GM19455 (cell line): ENCODE measurements at regions not wholly inside any gene's neighbourhood (a gene's known extent, or its start where the extent isn't known, plus 50 kb on each side); places are given as distances from the start of the nearest gene placed in this dataset.
"Not testable (repeated sequence)": the region's sequence is repeated elsewhere in the genome, so short reads cannot be mapped to it uniquely, and the experiment has no call there.

Experiments used
- ATAC-seq: cut with Tn5 transposase; IDR thresholded peaks from one replicate; pipeline ENCODE4 v1.9.1; 2021; ENCODE audit not compliant: unreplicated experiment

DNA sequence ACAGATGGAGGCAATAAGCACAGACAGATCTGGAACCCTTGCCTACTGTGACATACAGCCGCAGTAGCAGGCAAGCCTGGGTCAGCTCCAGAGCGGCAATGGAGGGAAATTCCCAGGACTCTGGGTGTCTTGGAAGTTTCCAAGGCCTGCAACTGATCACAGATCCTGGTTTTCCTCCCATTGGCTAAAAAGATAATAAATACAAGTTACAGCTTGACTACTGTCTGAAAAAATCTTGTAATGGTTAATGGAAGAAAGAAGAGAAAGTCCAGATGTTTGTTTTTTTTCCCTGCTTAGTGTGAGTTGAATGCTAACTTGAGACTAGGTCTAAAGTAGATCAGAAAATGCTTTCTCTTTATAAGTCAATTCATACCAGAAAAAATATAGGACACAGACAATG, 307.6 kb downstream of the ALDH8A1 start:
- no peak for ATAC-seq

- ATAC-seq: peak; percentile 91
These were observed 308.9 kb downstream of the ALDH8A1 start for GRCh38 chr6:134640975-134641429.

DNA sequence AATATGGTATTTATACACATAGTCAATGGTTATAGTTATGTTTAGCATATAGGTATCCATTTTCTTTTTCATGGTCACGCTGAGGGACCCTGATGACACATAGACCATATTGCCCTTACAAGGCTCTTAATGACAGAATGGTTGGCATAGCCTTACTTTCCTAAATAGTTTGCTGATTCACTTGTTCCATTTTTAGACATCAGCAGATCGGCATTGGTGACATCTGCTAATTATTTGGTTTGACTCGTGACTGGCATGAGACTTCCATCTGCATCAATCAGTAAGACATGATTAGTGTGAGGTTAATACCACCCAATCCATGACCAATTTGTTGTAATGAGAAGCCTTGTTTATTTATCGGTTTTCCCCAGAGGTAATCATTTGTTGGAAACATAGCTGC, 309.7 kb downstream of the ALDH8A1 start:
- no peak for ATAC-seq

DNA sequence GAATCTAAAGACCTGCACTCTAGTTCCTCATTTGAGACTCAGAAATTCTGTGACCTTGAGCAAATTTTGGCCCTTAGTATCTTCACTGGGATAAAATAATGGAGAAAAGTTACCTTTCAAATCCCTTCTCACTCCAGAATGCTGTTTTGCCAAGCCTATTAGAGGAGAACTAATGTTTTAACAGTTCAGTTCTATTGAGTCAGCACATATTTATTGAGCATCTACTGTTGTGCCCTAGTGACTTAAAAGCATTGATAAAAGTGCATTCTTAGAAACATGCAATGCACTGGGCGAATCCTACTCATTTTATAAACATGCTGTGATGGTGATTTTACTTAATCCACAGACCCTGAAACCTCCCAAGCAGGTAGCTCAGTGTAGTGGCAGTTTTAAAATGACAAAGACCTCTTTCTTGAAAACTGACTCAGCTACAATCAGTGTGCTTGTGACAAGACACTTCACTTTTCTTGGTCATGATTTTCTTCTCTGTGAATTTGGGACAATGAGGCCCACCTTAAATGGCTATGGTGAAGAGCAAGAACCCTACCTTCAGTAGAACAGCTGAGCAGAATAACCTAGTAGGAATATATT, 312.0 kb downstream of the ALDH8A1 start:
- no peak for ATAC-seq

DNA sequence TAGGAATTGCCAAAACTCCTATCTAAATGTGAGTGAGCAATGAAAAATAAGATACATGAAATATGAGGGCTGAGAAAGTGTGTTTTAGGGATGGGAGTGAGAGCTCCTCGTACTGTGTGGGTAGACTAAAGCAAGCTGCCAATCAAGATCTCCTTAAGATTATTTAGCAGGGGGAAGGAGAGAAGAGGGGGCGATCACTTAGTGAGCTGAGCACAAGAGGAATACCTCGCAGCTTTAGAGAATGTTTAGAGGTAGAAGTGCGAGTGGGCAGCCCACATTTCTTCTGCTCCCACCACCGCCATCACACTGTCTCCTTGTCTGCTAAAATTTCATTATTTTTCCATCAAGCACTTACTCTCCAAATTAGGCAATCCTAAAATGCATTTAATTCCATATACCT, 312.6 kb downstream of the ALDH8A1 start:
- ATAC-seq: no peak

- no peak for ATAC-seq
These were observed 313.6 kb downstream of the ALDH8A1 start for GRCh38 chr6:134636186-134636799.

GRCh38 chr6:134634966-134635365, 314.9 kb downstream of the ALDH8A1 start:
- ATAC-seq: no peak

GRCh38 chr6:134634466-134634865, 315.4 kb downstream of the ALDH8A1 start:
- ATAC-seq: no peak

DNA sequence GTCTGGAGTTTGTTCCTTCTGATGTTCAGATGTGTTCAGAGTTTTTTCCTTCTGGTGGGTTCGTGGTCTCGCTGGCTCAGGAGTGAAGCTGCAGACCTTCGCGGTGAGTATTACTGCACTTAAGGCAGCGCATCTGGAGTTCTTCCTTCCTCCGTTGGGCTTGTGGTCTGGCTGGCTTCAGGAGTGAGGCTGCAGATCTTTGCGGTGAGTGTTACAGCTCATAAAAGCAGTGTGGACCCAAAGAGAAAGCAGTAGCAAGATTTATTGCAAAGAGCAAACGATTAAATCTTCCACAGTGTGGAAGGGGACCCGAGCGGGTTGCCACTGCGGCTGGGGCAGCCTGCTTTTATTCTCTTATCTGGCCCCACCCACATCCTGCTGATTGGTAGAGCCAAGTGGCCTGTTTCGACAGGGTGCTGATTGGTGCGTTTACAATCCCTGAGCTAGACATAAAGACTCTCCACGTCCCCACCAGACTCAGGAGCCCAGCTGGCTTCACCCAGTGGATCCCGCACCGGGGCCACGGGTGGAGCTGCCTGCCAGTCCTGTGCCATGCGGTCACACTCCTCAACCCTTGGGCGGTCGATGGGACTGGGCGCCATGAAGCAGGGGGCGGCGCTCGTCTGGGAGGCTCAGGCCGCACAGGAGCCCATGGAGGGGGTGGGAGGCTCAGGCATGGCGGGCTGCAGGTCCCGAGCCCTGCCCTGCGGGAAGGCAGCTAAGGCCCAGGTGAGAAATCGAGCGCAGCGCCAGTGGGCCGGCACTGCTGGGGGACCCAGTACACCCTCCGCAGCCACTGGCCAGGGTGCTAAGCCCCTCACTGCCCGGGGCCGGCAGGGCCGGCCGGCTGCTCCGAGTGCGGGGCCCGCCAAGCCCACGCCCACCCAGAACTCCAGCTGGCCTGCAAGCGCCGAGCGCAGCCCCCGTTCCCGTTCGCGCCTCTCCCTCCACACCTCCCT, 315.3 kb upstream of the SGK1 start:
- not testable (repeated sequence) for ATAC-seq

DNA sequence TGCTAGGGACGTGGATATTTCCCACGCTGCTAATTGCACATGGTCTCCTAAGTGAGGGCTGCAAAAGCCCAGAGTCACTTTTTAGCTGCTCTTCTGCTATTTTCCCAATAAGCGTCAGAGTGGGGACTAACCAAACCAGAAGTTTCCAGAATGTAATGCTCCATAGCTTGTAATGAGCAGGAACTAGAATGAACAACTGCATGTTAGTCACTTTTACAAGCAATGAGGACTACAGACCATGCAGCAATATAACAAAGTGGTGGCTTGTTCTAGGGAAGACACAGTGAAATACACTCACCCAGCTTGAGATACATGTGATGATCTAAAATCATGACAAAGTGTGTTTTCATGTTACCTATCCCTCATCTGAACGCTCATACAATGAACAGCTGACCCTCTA, 314.1 kb upstream of the SGK1 start:
- ATAC-seq: no peak

DNA sequence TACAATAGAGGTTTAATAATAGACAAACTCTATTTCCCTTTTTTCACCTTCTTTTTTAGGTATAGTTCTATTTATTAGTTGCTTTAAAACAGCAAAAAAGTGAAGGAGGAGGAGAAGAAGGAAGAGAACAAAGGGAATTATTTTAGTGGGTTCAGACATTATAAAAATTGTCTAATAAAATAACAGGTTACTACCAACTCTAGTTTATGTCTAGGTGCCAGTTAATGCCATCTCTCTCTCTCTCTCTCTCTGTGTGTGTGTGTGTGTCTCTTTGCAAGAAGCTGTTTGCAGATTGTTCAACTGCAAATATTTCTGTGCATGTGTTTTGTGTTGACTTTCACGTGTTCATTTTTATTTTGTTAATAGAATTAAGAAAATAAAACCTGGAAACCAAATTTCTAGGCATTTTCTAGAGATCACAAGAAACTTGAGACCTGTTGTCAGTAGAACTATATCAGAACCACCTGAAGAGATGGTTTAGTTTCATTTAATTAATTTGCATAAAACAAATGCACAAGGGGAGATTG, 313.5 kb upstream of the SGK1 start:
- ATAC-seq: no peak

DNA sequence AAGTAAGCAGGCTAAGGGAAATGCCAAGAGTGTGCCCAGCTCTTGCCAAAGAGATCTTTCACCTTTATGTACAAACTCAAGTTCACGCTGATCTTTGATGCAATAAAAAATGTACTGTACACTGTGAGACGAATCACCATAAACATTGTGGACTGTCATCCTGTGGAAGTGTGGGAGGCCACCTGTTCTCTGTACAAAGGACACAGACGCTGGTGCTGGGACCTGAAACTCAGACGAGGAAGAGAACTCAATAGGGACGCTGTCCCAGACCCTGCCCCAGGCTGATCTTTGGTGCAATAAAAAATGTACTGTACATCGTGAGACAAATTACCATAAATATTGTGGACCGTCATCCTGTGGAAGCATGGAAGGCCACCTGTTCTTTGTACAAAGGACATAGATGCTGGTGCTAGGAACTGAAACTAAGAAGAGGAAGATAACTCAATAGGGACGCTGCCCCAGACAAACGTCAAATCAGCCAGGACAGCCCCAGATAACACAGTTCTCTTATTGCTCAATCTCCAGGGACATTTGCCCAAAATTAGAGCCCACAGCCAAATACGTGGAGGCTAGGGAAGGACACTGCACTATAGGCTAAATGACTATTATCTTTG, 312.7 kb upstream of the SGK1 start:
- ATAC-seq: no peak

DNA sequence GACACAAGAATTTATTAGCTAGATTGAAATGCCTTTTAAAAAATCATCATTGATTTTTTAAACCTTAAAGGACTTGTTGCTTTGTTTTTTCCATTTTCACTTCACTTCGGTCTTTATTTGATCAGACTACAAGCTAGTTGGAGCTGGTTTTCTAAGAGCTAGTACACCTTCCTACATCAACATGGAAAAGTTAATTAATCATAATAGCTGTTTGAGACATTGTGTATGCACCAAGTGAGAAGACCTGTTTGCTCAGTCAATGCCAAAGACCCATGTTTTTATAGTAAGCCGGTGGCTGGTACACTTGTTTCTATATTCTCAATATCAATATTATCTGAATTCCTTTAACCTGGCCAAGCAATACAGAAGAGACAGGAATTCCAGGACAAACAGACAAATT, 310.2 kb upstream of the SGK1 start:
- ATAC-seq: no peak

- ATAC-seq: no peak
These were observed 309.8 kb upstream of the SGK1 start for GRCh38 chr6:134627707-134628106.

- no peak for ATAC-seq
These were observed 308.7 kb upstream of the SGK1 start for GRCh38 chr6:134626589-134626988.

GRCh38 chr6:134626086-134626485, 308.2 kb upstream of the SGK1 start:
- ATAC-seq: no peak

GRCh38 chr6:134624781-134625180, 306.9 kb upstream of the SGK1 start:
- ATAC-seq: no peak

DNA sequence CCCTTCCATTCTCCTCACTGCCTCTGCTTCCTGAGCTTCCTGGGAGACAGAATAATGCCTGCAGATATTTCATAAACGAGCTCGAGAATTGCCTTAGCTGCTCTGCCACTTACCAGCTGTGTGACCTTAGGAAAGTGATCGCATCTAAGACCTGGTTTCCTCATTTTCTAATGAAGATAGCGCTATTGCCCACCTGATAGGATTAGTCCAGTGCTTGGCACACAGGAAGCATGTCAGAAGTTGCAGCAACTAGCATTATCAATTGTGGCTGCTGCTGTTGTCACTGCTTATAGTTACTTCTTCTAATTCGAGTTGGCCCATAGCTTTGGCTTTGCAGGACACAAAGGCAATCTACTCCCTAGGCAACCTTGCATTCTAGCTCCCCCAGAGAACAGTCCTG, 305.5 kb upstream of the SGK1 start:
- no peak for ATAC-seq

- ATAC-seq: no peak
These were observed 304.7 kb upstream of the SGK1 start for GRCh38 chr6:134622382-134623173.

DNA sequence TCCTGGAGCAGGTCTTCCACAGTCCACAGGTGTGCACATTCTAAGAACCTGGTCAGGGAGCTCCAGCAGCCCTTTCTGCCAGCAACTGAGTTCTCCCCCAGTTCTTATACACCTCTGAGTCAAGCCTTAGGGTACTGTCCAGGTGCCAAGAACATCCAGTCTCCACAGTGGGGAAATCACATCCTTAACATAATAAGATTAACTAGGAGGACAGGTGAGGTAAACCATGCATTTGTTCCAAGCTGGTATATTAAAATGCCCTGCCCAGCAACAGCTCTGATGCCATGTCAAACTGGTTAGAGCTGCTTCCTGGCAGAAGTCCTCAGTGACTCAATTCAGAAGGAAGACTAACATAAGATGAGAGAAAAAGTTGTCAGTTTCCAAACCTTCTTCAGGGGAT, 303.9 kb upstream of the SGK1 start:
- no peak for ATAC-seq
